Activated gamma-delta T cell treated with anti-CD3 and anti-CD28 coated beads, Interleukin-2, amount 50 U/mL, for 16 hours (primary cell): ENCODE measurements at regions not wholly inside any gene's neighbourhood (a gene's known extent, or its start where the extent isn't known, plus 50 kb on each side); places are given as distances from the start of the nearest gene placed in this dataset.

Source experiments
- DNase-seq: peaks from one replicate; pipeline ENCODE4 v3.0.0-alpha.2; 2020; ENCODE audit warnings: low read depth

- no peak for DNase-seq
Measured at GRCh38 chr13:48181482-48182145, 51.4 kb upstream of the ITM2B start.

GRCh38 chr13:48178126-48178525, 54.9 kb upstream of the ITM2B start:
- no peak for DNase-seq

GRCh38 chr13:48176781-48177180, 56.2 kb upstream of the ITM2B start:
- no peak for DNase-seq

- no peak for DNase-seq
Measured at GRCh38 chr13:48175185-48175584, 57.8 kb upstream of the ITM2B start.

GRCh38 chr13:48167866-48168265, 65.1 kb upstream of the ITM2B start:
- no peak for DNase-seq

GRCh38 chr13:48165727-48166126, 67.3 kb upstream of the ITM2B start:
- DNase-seq: no peak

- DNase-seq: no peak
Measured at GRCh38 chr13:48165063-48165462, 67.9 kb upstream of the ITM2B start.

GRCh38 chr13:48163061-48163460, 68.2 kb upstream of the MED4 start:
- DNase-seq: no peak

- no peak for DNase-seq
Measured at GRCh38 chr13:48162217-48162616, 67.3 kb upstream of the MED4 start.

- no peak for DNase-seq
Measured at GRCh38 chr13:48161530-48162179, 66.8 kb upstream of the MED4 start.

- DNase-seq: no peak
Measured at GRCh38 chr13:48160606-48161278, 65.8 kb upstream of the MED4 start.

- DNase-seq: no peak
Measured at GRCh38 chr13:48159826-48160225, 64.9 kb upstream of the MED4 start.

GRCh38 chr13:48159401-48159800, 64.5 kb upstream of the MED4 start:
- DNase-seq: no peak

- no peak for DNase-seq
Measured at GRCh38 chr13:48158915-48159314, 64.0 kb upstream of the MED4 start.

- DNase-seq: no peak
Measured at GRCh38 chr13:48158290-48158689, 63.4 kb upstream of the MED4 start.

GRCh38 chr13:48156466-48156865, 61.6 kb upstream of the MED4 start:
- peak; percentile 43 for DNase-seq

GRCh38 chr13:48155848-48156247, 60.9 kb upstream of the MED4 start:
- no peak for DNase-seq

GRCh38 chr13:48154671-48155070, 59.8 kb upstream of the MED4 start:
- DNase-seq: no peak

GRCh38 chr13:48153186-48153585, 58.3 kb upstream of the MED4 start:
- no peak for DNase-seq

GRCh38 chr13:48151363-48152161, 56.7 kb upstream of the MED4 start:
- no peak for DNase-seq

GRCh38 chr13:48148454-48148853, 53.5 kb upstream of the MED4 start:
- no peak for DNase-seq

GRCh38 chr13:48146636-48147035, 51.7 kb upstream of the MED4 start:
- DNase-seq: no peak

- no peak for DNase-seq
Measured at GRCh38 chr13:48146122-48146521, 51.2 kb upstream of the MED4 start.
